ENCODE measurements at regions not wholly inside any gene's neighbourhood (a gene's known extent, or its start where the extent isn't known, plus 50 kb on each side); places are given as distances from the start of the nearest gene placed in this dataset.

DNA sequence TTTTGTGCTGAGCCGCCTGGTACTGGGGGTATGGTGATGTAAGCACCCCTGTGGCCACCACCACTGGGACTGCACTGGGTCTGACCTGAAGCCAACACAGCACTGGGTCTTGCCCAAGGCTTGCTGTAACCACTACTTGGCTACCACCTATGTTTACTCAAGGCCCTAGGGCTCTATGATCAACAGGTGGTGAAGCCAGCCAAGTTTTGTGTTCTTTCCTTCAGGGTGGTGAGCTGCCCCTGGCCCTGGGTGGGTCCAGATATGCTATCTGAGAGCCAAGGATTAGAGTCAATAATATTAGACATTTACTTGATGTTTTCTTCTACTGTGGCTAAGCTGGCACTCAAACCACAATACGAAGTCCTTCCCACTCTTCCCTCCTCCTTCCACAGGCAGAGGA, 55.1 kb upstream of the PAGE4 start:
- Histone ChIP-seq H3K9me3 (no peaks in the 10 kb centered on the region), H3K27me3 (no peaks in the 10 kb centered on the region), H3K4me3 (no peak overlapping the region), H3K4me1 (no peaks in the 10 kb centered on the region), H3K36me3 (no peaks in the 10 kb centered on the region), H3K27ac (no peak overlapping the region)
- DNase-seq: no peak
- TF ChIP-seq, protein P1, sequence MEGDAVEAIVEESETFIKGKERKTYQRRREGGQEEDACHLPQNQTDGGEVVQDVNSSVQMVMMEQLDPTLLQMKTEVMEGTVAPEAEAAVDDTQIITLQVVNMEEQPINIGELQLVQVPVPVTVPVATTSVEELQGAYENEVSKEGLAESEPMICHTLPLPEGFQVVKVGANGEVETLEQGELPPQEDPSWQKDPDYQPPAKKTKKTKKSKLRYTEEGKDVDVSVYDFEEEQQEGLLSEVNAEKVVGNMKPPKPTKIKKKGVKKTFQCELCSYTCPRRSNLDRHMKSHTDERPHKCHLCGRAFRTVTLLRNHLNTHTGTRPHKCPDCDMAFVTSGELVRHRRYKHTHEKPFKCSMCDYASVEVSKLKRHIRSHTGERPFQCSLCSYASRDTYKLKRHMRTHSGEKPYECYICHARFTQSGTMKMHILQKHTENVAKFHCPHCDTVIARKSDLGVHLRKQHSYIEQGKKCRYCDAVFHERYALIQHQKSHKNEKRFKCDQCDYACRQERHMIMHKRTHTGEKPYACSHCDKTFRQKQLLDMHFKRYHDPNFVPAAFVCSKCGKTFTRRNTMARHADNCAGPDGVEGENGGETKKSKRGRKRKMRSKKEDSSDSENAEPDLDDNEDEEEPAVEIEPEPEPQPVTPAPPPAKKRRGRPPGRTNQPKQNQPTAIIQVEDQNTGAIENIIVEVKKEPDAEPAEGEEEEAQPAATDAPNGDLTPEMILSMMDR (IDR thresholded peaks at IDR 0.05): no peak
- intact Hi-C loops (cut with DNase I; ENCODE audit: low total_unique reads): no loop called here

DNA sequence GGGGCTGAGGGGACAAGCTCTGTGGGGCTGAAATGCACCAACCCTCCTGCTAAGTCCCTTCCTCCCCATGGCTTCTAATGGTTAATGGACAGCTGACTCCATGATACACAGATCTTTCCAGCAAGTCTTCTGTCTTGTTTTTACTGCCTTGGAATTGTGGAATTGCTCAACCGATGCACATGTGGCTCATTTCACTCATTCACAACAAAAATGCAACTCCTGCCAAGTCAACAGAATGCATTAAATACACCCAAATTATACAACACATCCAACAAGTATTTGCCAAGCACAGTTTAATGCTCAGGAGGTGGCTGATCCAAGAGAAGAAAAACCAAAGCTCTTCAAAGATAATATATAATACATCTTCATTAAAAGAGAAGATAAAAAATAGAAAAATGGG, 61.9 kb upstream of the PAGE4 start:
- no peak overlapping the region for H3K27ac ChIP-seq
- no peak for DNase-seq
- H3K4me1 ChIP-seq: no peaks in the 10 kb centered on the region
- no peaks in the 10 kb centered on the region for H3K9me3 ChIP-seq
- intact Hi-C loops (cut with DNase I; ENCODE audit: low total_unique reads): no loop called here
- no peaks in the 10 kb centered on the region for H3K36me3 ChIP-seq
- H3K4me3 ChIP-seq: no peak overlapping the region
- H3K27me3 ChIP-seq: no peaks in the 10 kb centered on the region
- TF ChIP-seq, protein P1 (IDR thresholded peaks at IDR 0.05): no peak

DNA sequence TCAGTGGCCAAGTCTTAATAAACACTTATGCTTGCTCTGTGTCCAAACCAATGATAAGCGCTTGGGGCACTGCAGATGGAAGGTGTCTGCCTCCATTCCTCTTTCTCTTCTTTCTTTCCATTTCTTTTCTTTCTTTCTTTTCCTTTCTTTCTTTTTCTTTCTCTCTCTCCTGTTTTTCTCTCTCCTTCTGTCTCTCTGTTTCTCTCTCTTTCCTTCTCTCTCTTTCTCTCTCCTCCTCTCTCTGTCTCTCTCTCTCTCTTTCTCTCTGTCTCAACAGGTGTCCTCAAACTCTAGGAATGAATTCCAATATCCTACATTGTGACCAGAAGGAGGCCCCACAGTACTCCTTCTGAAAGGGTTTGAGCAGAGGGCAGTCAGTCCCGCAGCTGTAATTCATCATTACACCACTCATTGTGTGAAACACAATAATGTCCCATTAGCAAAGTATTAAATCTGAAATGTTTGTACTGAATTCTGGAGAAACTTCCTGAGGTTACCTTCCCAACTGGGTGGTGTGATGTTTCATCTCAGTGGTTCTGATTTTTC, 66.5 kb upstream of the PAGE1 start:
- Histone ChIP-seq H3K27me3 (peaks cover 0 to 3% of the 10 kb centered on the region in 2 donors), H3K4me1 (no peaks in the 10 kb centered on the region), H3K4me3 (no peak overlapping the region), H3K9me3 (no peaks in the 10 kb centered on the region), H3K27ac (no peak overlapping the region), H3K36me3 (no peaks in the 10 kb centered on the region)
- TF ChIP-seq, protein P1 (IDR thresholded peaks at IDR 0.05): no peak
- intact Hi-C loops (cut with DNase I; ENCODE audit: low total_unique reads): no loop called here
- no peak for DNase-seq

DNA sequence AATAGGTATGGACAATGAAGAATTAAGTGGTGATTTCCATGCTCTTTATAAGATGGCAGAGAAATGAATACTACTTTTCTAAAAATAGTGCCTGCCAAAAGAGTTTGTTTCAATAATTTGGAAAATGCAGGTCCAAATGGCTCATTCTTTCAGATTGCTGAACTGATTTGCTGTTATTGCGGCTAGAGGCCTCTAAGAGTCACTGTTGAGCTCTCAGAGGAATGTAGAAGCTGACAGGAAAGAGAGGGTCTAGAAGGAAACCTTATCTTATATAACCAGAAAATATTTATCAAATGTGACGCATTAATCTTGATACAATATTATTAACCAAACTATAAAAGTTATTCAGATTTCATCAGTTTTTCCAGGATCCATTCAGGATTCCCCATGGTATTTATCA, 65.7 kb upstream of the PAGE1 start:
- no peak for DNase-seq
- H3K4me1 ChIP-seq: no peaks in the 10 kb centered on the region
- no peak overlapping the region for H3K4me3 ChIP-seq
- no peaks in the 10 kb centered on the region for H3K9me3 ChIP-seq
- peaks cover 0 to 3% of the 10 kb centered on the region in 2 donors for H3K27me3 ChIP-seq
- H3K27ac ChIP-seq: no peak overlapping the region
- TF ChIP-seq, protein P1 (IDR thresholded peaks at IDR 0.05): peak in 1 of 2 experiments; percentile 24
- intact Hi-C loops (cut with DNase I; ENCODE audit: low total_unique reads): no loop called here
- H3K36me3 ChIP-seq: no peaks in the 10 kb centered on the region

DNA sequence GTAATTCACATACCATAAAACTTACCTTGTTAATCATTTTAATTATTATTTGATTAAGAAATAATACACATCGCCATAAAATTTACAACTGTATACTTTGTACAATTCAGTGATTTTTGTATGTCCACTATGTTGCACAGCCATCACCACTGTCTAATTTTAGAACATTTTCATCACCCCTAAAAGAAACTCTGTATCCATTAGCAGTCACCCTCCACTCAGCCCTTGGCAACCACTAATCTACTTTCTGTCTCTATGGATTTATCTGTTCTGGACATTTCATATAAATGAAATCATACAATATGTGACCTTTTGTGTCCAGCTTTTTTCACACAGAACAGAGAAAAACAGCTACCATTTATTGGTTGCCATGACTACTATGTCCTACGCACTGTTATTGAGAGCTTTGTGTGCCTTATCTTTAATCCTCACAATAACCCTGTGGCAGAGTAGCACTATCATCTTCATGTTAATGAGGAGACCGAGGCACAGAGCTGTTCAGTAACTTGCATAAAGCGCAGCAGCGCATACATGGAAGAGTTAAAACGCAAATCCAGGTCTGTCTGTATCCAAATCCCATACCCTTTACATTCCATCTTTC, 64.6 kb upstream of the PAGE1 start:
- Histone ChIP-seq H3K27me3 (peaks cover 0 to 3% of the 10 kb centered on the region in 2 donors), H3K27ac (no peak overlapping the region), H3K9me3 (no peaks in the 10 kb centered on the region), H3K4me1 (no peaks in the 10 kb centered on the region), H3K36me3 (no peaks in the 10 kb centered on the region), H3K4me3 (no peak overlapping the region)
- TF ChIP-seq, protein P1 (IDR thresholded peaks at IDR 0.05): no peak
- intact Hi-C loops (cut with DNase I; ENCODE audit: low total_unique reads): no loop called here
- DNase-seq: no peak
